ENCODE measurements at regions not wholly inside any gene's neighbourhood (a gene's known extent, or its start where the extent isn't known, plus 50 kb on each side); places are given as distances from the start of the nearest gene placed in this dataset.

GRCh38 chr3:17845026-17845812 is 102.8 kb upstream of the TBC1D5 start:
- H3K9me3 ChIP-seq: no peaks in the 10 kb centered on the region
- DNase-seq: no peak
- Mint-ChIP-seq H3K9me3 (no peaks in the 10 kb centered on the region), H3K4me1 (no peaks in the 10 kb centered on the region), H3K27me3 (no peaks in the 10 kb centered on the region), H3K36me3 (no peaks in the 10 kb centered on the region), H3K4me3 (no peak overlapping the region), H3K27ac (no peak overlapping the region)
- ATAC-seq (replicated peaks in 1 of 4): no peak
- peaks cover 0 to 3% of the 10 kb centered on the region in 2 experiments for H3K27me3 ChIP-seq (replicated peaks in 1 of 2; ENCODE audit: control insufficient read depth in 2 of 2, extremely low read depth in 1 of 2, insufficient read depth in 2 of 2, low read length in 1 of 2)
- no peak overlapping the region for H3K4me3 ChIP-seq (ENCODE audit: control insufficient read depth in 1 of 2, extremely low read depth in 1 of 2, low read length in 1 of 2)
- WGBS (ENCODE audit: insufficient coverage): no CpG with 5 or more reads among the region's 5 CpGs
- H3K4me1 ChIP-seq (ENCODE audit: control insufficient read depth in 1 of 2, extremely low read depth in 1 of 2, insufficient read depth in 2 of 2, low read length in 2 of 2): no peaks in the 10 kb centered on the region
- CTCF ChIA-PET: no interaction called here
- no peak overlapping the region for H3K27ac ChIP-seq (ENCODE audit: low read length)
- POLR2A ChIA-PET: no interaction called here
- no peaks in the 10 kb centered on the region for H3K36me3 ChIP-seq (ENCODE audit: control insufficient read depth in 2 of 2, extremely low read depth in 1 of 2, insufficient read depth in 1 of 2, low read length in 1 of 2)

DNA sequence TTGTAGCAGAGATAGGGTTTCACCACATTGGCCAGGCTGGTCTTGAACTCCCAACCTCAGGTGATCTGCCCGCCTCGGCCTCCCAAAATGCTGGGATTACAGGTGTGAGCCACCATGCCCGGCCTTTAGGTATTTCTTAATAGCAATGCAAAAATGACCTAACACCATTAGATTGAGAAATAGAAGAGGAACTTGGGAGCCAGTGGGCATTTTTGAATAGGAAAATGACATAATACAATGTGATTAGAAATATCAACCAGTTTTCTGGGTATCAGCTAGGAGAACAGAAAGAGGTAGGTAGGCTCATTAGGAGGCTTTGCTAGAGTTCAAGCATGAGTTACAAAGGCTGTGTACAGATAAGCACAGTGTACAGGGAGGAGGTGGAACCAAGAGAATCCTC is 101.8 kb upstream of the TBC1D5 start:
- POLR2A ChIA-PET: no interaction called here

DNA sequence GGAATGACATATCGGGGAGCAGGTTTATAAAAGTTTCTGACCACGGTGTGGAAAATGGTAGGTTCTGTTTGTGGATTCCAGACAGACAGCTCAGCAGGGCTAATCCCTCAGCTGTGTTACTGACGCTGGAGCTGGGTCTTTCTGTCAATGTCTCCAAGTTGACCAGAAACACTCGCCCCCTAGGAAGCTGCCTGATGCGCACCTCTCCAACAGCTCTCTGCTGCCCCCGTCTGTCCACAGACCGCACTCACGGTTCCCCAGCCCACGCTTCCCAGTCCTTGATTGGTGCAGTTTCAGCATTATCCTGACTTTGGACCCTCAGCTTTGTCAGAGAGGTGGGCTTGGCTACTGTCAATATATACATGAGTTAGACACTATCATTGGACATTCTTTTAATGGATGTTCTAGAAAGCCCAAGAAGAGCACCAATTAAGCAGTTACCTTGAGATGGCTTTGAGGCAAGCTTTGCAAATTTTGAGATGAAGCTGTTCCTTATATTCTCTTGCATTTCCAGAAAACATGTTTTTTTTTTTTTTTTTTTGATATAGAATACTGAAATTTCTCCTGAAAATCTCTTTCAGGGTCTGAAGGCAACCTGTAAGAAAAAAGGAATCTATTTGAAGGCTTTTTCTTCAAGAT is 98.9 kb upstream of the TBC1D5 start:
- Histone ChIP-seq H3K4me3 (ENCODE audit: control insufficient read depth in 1 of 2, extremely low read depth in 1 of 2, low read length in 1 of 2) (no peak overlapping the region), H3K36me3 (ENCODE audit: control insufficient read depth in 2 of 2, extremely low read depth in 1 of 2, insufficient read depth in 1 of 2, low read length in 1 of 2) (no peaks in the 10 kb centered on the region), H3K9me3 (no peaks in the 10 kb centered on the region), H3K4me1 (ENCODE audit: control insufficient read depth in 1 of 2, extremely low read depth in 1 of 2, insufficient read depth in 2 of 2, low read length in 2 of 2) (no peaks in the 10 kb centered on the region), H3K27ac (ENCODE audit: low read length) (no peak overlapping the region), H3K27me3 (replicated peaks in 1 of 2; ENCODE audit: control insufficient read depth in 2 of 2, extremely low read depth in 1 of 2, insufficient read depth in 2 of 2, low read length in 1 of 2) (peaks cover 0 to 3% of the 10 kb centered on the region in 2 experiments)
- peaks cover 5% of the 10 kb centered on the region in 2 donors for H3K27me3 Mint-ChIP-seq
- H3K9me3 Mint-ChIP-seq: no peaks in the 10 kb centered on the region
- no peaks in the 10 kb centered on the region for H3K36me3 Mint-ChIP-seq
- H3K4me3 Mint-ChIP-seq: no peak overlapping the region
- H3K27ac Mint-ChIP-seq: no peak overlapping the region
- no peaks in the 10 kb centered on the region for H3K4me1 Mint-ChIP-seq
- 20% methylated on average over 4 of the region's 9 CpGs for WGBS (ENCODE audit: insufficient coverage)
- CTCF ChIA-PET: interaction anchor here (0.5 to 3.6 kb wide), 30 partner anchors 9 to 1632 kb away, joined by 3 to 31 read pairs (median 4); no protein-coding TSS in a partner anchor
- peak; percentile 11 to 78 (median 61) for DNase-seq
- POLR2A ChIA-PET: interaction anchor here in 1 of 2 donors (0.6 to 0.7 kb wide), 3 partner anchors 14 to 799 kb away, joined by 3 to 8 read pairs (median 5); no protein-coding TSS in a partner anchor
- ATAC-seq (replicated peaks in 1 of 4): peak; percentile 66 to 80 (median 72)

More for the DNA sequence above, 101.8 kb upstream of the TBC1D5 start:
- no peaks in the 10 kb centered on the region for H3K9me3 ChIP-seq
- no peaks in the 10 kb centered on the region for H3K9me3 Mint-ChIP-seq
- DNase-seq (no peak), ATAC-seq (replicated peaks in 1 of 4) (no peak)
- no peak overlapping the region for H3K4me3 Mint-ChIP-seq
- no peak overlapping the region for H3K27ac ChIP-seq (ENCODE audit: low read length)
- peaks cover 0 to 3% of the 10 kb centered on the region in 2 experiments for H3K27me3 ChIP-seq (replicated peaks in 1 of 2; ENCODE audit: control insufficient read depth in 2 of 2, extremely low read depth in 1 of 2, insufficient read depth in 2 of 2, low read length in 1 of 2)
- no peaks in the 10 kb centered on the region for H3K36me3 Mint-ChIP-seq
- H3K27me3 Mint-ChIP-seq: no peaks in the 10 kb centered on the region
- H3K27ac Mint-ChIP-seq: no peak overlapping the region
- WGBS (ENCODE audit: insufficient coverage): no CpG with 5 or more reads among the region's 3 CpGs
- no peak overlapping the region for H3K4me3 ChIP-seq (ENCODE audit: control insufficient read depth in 1 of 2, extremely low read depth in 1 of 2, low read length in 1 of 2)
- H3K4me1 ChIP-seq (ENCODE audit: control insufficient read depth in 1 of 2, extremely low read depth in 1 of 2, insufficient read depth in 2 of 2, low read length in 2 of 2): no peaks in the 10 kb centered on the region
- no peaks in the 10 kb centered on the region for H3K4me1 Mint-ChIP-seq
- CTCF ChIA-PET: no interaction called here
- no peaks in the 10 kb centered on the region for H3K36me3 ChIP-seq (ENCODE audit: control insufficient read depth in 2 of 2, extremely low read depth in 1 of 2, insufficient read depth in 1 of 2, low read length in 1 of 2)

DNA sequence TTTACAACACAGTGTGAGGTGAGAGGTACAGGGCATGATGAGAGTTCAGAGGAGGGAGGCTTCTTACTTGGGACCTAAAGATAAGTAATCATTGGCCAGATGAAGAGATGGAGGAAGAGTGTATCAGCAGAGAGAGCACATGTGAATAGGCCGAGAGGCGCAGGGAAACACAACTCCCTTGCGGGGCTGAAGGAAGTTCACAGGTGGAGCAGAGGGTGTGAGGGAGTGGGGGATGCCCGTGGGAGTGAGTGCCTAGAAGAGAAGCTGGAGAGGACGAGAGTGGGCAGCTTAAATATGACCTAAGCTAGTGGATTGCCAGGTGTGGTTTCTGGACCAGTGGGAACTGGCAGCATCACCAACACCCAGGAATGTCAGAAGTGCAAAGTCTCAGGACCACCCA is 98.2 kb upstream of the TBC1D5 start:
- H3K4me1 ChIP-seq (ENCODE audit: control insufficient read depth in 1 of 2, extremely low read depth in 1 of 2, insufficient read depth in 2 of 2, low read length in 2 of 2): no peaks in the 10 kb centered on the region
- ChIA-PET CTCF (interaction anchor here (0.6 to 3.6 kb wide), 23 partner anchors 9 to 1241 kb away, joined by 3 to 31 read pairs (median 4); no protein-coding TSS in a partner anchor), POLR2A (no interaction called here)
- no peak for DNase-seq
- peaks cover 0 to 3% of the 10 kb centered on the region in 2 experiments for H3K27me3 ChIP-seq (replicated peaks in 1 of 2; ENCODE audit: control insufficient read depth in 2 of 2, extremely low read depth in 1 of 2, insufficient read depth in 2 of 2, low read length in 1 of 2)
- 82% methylated on average over 5 of the region's 5 CpGs for WGBS (ENCODE audit: insufficient coverage)
- no peak overlapping the region for H3K4me3 Mint-ChIP-seq
- no peak overlapping the region for H3K27ac Mint-ChIP-seq
- no peak overlapping the region for H3K4me3 ChIP-seq (ENCODE audit: control insufficient read depth in 1 of 2, extremely low read depth in 1 of 2, low read length in 1 of 2)
- no peaks in the 10 kb centered on the region for H3K9me3 ChIP-seq
- H3K36me3 Mint-ChIP-seq: no peaks in the 10 kb centered on the region
- H3K27me3 Mint-ChIP-seq: peaks cover 5% of the 10 kb centered on the region in 2 donors
- no peak overlapping the region for H3K27ac ChIP-seq (ENCODE audit: low read length)
- H3K9me3 Mint-ChIP-seq: no peaks in the 10 kb centered on the region
- no peak for ATAC-seq (replicated peaks in 1 of 4)
- no peaks in the 10 kb centered on the region for H3K36me3 ChIP-seq (ENCODE audit: control insufficient read depth in 2 of 2, extremely low read depth in 1 of 2, insufficient read depth in 1 of 2, low read length in 1 of 2)
- H3K4me1 Mint-ChIP-seq: no peaks in the 10 kb centered on the region

DNA sequence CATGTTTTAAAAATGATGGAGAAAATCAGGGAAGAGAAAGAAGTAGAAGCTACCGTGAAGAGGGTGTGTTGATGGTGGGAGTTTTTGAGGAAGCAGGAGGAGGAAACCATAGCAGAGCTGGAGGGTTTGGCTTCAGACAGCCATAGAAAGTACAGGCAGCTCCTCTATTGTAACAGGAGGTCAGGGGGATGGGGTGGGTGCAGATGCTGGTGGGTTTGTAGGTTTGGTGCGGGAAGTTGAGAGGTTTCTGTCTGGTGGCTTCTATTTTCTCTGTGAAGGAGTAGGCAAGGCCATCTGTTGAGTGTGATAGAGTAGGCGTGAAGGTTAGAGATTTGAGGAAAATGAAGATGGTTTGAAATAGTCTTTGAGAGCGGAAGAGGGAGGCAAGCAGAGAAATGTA is 97.7 kb upstream of the TBC1D5 start:
- Histone ChIP-seq H3K27ac (ENCODE audit: low read length) (no peak overlapping the region), H3K4me3 (ENCODE audit: control insufficient read depth in 1 of 2, extremely low read depth in 1 of 2, low read length in 1 of 2) (no peak overlapping the region), H3K4me1 (ENCODE audit: control insufficient read depth in 1 of 2, extremely low read depth in 1 of 2, insufficient read depth in 2 of 2, low read length in 2 of 2) (no peaks in the 10 kb centered on the region), H3K27me3 (replicated peaks in 1 of 2; ENCODE audit: control insufficient read depth in 2 of 2, extremely low read depth in 1 of 2, insufficient read depth in 2 of 2, low read length in 1 of 2) (peaks cover 0 to 4% of the 10 kb centered on the region in 2 experiments), H3K36me3 (ENCODE audit: control insufficient read depth in 2 of 2, extremely low read depth in 1 of 2, insufficient read depth in 1 of 2, low read length in 1 of 2) (no peaks in the 10 kb centered on the region), H3K9me3 (no peaks in the 10 kb centered on the region)
- Mint-ChIP-seq H3K27ac (no peak overlapping the region), H3K4me3 (no peak overlapping the region), H3K36me3 (no peaks in the 10 kb centered on the region), H3K9me3 (no peaks in the 10 kb centered on the region), H3K27me3 (peaks cover 5% of the 10 kb centered on the region in 2 donors), H3K4me1 (no peaks in the 10 kb centered on the region)
- ChIA-PET POLR2A (no interaction called here), CTCF (interaction anchor here (1.4 to 3.6 kb wide), 3 partner anchors 195 to 1148 kb away, joined by 5 to 31 read pairs (median 13); no protein-coding TSS in a partner anchor)
- 84% methylated on average over 4 of the region's 4 CpGs for WGBS (ENCODE audit: insufficient coverage)
- DNase-seq (no peak), ATAC-seq (replicated peaks in 1 of 4) (no peak)

DNA sequence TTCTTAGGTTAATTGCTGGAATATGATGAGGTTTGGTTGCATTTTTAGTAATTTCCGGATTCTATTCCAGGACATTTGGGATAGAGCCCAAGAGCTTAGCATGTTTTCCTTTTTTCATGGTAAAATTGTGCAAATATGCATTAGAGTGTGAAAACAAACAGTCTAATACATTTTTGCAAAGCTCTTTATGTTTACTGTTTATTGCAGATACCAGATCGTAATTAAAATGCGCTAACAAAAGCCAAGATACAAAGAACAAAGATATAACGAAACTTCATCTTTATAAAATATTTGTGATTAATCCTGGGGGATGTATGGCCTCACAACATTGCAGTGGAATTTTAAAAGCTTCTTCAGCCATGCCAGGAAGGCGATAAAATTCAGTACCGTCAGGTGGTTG is 94.5 kb upstream of the TBC1D5 start:
- Histone ChIP-seq H3K27me3 (replicated peaks in 1 of 2; ENCODE audit: control insufficient read depth in 2 of 2, extremely low read depth in 1 of 2, insufficient read depth in 2 of 2, low read length in 1 of 2) (peaks cover 0 to 6% of the 10 kb centered on the region in 2 experiments), H3K9me3 (no peaks in the 10 kb centered on the region), H3K4me1 (ENCODE audit: control insufficient read depth in 1 of 2, extremely low read depth in 1 of 2, insufficient read depth in 2 of 2, low read length in 2 of 2) (no peaks in the 10 kb centered on the region), H3K4me3 (ENCODE audit: control insufficient read depth in 1 of 2, extremely low read depth in 1 of 2, low read length in 1 of 2) (no peak overlapping the region), H3K36me3 (ENCODE audit: control insufficient read depth in 2 of 2, extremely low read depth in 1 of 2, insufficient read depth in 1 of 2, low read length in 1 of 2) (no peaks in the 10 kb centered on the region), H3K27ac (ENCODE audit: low read length) (no peak overlapping the region)
- Mint-ChIP-seq H3K27ac (no peak overlapping the region), H3K9me3 (no peaks in the 10 kb centered on the region), H3K27me3 (peaks cover 5% of the 10 kb centered on the region in 2 donors), H3K4me1 (no peaks in the 10 kb centered on the region), H3K36me3 (no peaks in the 10 kb centered on the region), H3K4me3 (no peak overlapping the region)
- DNase-seq (no peak), ATAC-seq (replicated peaks in 1 of 4) (no peak)
- ChIA-PET POLR2A (no interaction called here), CTCF (interaction anchor here (0.5 to 0.6 kb wide), 2 partner anchors 46 to 121 kb away, joined by 3 to 4 read pairs; no protein-coding TSS in a partner anchor)
- WGBS (ENCODE audit: insufficient coverage): 83% methylated on average over 1 of the region's 6 CpGs
